AG09319 (cell line): ENCODE measurements at regions not wholly inside any gene's neighbourhood (a gene's known extent, or its start where the extent isn't known, plus 50 kb on each side); places are given as distances from the start of the nearest gene placed in this dataset.
"Not testable (repeated sequence)": the region's sequence is repeated elsewhere in the genome, so short reads cannot be mapped to it uniquely, and the experiment has no call there.

Experiments used
- DNase-seq: peaks from one replicate; pipeline ENCODE4 v3.0.0-alpha.2; 2010; ENCODE audit warnings: low read depth; ENCODE audit errors: extremely low read depth
- CTCF ChIP-seq: IDR thresholded peaks from 2 replicates; pipeline ENCODE4 v1.5.1; 2011; ENCODE audit warnings: low read depth, mild to moderate bottlenecking, inconsistent platforms, low read length, moderate library complexity

GRCh38 chr17:33873201-33873617, 381.9 kb upstream of the CCL2 start:
- no peak for TF ChIP-seq CTCF
- DNase-seq, result no peak

GRCh38 chr17:33874617-33875060, 380.4 kb upstream of the CCL2 start:
- DNase-seq, result no peak
- TF ChIP-seq CTCF, result no peak

- no peak for DNase-seq
- TF ChIP-seq CTCF, result no peak
These were observed 379.1 kb upstream of the CCL2 start for GRCh38 chr17:33875973-33876372.

- not testable (repeated sequence) for DNase-seq
These were observed 372.8 kb upstream of the CCL2 start for GRCh38 chr17:33882273-33882672.

- DNase-seq, result not testable (repeated sequence)
These were observed 372.4 kb upstream of the CCL2 start for GRCh38 chr17:33882677-33883076.

- no peak for TF ChIP-seq CTCF
- DNase-seq, result no peak
These were observed 366.6 kb upstream of the CCL2 start for GRCh38 chr17:33888455-33888854.

GRCh38 chr17:33889040-33889439, 366.0 kb upstream of the CCL2 start:
- TF ChIP-seq CTCF, result no peak
- DNase-seq, result no peak

- DNase-seq, result no peak
- no peak for TF ChIP-seq CTCF
These were observed 365.3 kb upstream of the CCL2 start for GRCh38 chr17:33889766-33890165.
